MV-4-11 (cell line): ENCODE measurements at regions not wholly inside any gene's neighbourhood (a gene's known extent, or its start where the extent isn't known, plus 50 kb on each side); places are given as distances from the start of the nearest gene placed in this dataset.
A peak's percentile ranks its signal among the peaks of the same experiment; 100 is the strongest.

ENCODE experiments used
- DNase-seq: peaks from one replicate; lab custom pipeline; 2025; lab: John Stamatoyannopoulos, UW

DNA sequence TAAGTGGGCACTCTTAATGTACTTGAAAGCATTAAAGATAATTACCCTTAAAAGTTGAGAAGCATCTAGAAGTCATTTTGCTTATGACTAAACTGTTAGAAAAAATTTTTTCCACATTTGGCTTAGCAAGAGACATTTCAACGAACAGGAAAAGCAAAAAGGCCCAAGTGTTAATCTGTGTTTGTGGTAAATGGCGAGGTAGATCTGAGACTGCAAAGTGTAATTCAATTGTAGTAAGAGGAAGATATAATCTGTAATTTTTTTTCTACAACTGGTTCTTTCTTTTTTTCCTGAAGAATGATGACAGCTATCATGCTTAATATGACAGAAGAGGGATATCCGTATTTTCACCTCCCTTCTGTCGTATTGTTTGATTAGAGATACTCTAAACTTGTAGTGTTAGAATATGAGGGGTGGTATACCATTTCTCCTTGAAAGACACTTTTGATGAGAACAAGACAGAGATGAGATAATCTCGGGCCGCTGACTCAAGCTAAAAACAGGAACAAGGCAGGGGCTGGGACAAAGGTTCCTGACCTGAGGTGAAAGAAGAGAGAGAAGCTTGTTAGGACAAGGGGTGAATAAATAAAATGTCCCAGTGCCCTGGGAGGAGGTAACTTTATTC, 459.3 kb upstream of the ZNF608 start:
- peak; percentile 27 for DNase-seq

DNA sequence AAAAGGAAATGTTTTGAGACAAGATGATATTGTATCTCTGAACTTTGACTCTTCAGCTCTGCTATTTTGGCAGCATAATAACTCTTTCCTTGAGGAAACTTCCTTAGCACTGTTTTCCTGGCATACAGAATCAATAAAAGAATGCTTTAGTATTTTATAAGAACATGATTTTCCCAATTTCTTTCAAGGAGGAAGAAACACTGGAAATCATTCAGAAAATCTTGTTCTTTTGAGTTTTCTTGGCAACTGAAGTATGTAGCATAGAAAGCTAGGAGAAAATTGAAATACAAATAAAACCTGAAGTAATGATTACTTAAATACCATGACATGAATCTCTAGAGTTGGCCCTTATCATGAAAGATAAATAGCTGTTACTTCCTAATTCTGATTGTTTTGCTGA, 461.4 kb upstream of the ZNF608 start:
- no peak for DNase-seq

DNA sequence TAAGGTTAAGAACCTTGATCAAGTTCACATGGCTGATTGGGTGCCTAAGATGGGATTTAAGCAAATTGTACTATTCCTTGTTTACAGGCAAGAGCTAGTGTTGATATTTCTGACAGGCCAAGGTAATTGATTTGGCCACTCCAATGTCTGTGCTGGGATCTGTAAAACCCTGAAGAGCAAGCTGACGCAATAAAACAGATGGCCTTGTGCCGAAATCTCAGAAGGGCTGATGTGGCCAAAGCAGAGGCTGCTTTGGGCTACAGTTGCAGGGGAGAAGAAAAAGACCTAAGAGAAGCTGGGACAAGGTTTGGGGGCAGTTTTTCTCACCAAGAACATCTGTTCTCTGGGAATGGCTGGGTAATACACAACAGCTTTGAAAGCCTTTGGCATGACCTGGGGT, 463.2 kb upstream of the ZNF608 start:
- no peak for DNase-seq

DNA sequence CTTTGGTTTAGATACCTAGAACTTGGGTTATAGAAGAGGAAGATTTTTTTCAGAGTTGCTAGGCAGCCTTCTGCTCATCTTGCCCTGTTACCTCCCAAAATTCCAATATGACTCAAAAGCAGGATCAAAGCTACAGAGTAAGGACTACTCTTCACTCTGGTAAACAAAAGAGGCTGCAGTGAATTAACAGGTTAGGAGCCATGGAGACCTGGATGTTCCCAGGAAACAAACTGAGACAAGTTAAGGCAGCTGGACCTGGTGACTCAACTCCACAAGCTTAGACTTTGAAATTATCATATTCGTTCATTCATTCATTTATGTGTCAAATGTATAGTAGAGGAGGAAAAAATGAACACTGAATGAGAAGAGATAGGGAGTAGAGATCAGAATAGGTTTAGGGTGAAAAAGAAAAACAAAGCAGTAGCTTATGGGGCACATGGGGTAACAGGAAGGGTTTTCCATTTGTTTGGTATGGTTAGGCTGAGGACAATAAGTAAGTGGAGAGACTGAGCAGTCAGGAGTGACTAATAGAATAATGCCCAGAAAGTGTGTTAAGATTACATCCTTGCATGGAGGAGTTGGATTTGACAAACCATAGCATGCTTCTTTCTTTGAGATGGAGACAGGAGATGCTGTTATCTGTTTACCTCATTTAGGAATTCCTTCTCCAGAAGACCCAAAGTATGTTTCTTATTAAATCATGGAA, 464.0 kb upstream of the ZNF608 start:
- no peak for DNase-seq

DNA sequence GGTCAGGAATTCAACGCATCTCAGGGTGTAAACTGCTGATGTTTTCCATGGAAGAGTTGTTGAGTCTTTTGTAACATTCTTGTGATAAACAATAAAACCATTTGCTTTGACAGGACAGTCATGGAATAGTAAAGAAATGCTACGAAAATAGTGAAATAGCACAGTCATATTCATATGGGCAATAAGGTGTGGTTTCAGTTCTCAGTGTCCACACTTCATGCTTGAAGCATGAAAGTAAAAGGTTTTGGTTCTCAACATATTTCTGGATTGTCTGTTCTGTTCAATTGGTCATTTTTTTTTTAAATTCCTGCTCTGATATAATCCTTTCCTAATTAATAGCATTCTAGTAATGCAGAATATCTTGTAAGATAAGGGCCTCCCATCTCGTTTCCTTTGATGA, 467.6 kb upstream of the ZNF608 start:
- DNase-seq, result no peak

DNA sequence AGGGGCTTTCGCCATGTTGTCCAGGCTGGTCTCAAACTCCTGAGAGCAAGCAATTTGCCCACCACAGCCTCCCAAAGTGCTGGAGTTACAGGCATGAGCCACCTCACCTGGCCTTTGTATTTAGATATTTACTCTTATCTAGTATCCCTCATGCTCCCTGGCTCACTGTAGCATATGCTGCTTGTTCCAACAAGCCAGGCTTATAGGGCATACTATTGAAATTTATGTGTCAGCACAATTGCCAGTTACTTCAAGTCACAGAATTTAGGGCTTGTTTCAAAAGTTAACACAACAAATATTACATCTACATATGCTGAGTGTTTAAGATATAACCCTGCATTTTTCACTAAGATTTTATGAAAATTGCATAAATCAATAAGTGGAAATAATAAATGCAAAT, 469.2 kb upstream of the ZNF608 start:
- no peak for DNase-seq

DNA sequence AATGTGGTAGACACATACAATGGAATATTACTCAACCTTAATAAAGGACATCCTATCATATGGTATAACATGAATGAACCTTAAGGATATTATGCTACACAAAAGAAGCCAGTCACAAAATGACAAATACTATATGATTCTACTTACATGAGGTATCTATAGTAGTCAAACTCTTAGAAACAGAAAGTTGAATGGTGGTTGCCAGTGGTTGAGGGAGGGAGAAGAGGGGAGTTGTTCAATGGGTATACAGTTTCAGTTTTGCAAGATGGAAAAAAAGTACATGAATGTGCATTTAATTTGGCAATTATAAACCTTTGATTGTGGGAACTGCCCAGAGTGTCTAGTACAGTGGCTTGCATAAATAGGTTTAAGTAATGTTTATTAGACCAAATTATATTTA, 473.3 kb upstream of the ZNF608 start:
- no peak for DNase-seq

DNA sequence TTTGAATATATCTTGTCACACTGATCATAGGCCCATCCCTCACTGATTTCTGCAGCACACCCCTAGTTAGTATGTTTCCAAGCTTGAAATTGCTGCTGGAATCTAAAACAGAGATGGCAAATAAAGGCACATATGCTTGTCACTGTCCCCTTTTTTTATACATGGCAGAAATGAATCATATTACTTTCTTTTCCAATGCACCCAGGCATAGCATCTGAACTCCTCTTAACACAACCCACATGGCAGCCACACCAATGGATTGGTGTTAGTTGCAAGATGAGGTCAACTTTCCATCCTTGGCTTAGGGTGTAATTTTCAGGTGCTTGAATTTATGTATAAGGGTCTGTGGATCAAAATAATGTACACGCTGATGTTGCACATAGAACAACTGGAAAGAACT, 473.8 kb upstream of the ZNF608 start:
- no peak for DNase-seq

DNA sequence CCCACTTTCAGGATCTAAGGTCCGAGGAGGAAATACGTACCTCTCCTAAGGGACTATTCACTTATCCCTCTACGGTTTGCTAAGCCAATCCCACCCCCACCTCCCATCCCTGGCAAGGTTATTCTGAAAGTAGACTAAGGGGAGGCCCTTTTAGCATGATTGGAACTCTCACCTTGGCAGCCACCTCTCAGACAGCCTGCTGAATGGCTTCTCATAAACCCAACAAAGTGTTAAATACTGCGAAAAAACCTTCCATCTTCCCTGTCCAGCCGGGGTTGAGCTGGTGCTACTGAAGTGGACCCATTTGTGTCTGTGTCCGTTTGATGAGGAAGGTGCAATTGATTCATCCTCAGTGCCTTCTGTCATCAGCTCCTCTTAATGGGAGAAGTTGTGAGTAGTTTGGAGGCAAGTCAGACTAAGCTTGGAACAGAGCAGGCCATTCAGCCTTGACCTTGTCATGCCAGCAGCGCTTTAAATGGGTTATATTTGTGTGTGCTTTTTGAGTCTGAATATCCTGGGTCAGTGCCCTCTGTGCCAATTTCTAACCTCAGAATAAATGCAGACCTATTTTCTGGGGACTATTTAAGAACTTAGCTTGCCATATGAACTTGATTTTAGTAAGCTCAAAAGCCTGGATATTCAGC, 476.3 kb upstream of the ZNF608 start:
- DNase-seq, result no peak

DNA sequence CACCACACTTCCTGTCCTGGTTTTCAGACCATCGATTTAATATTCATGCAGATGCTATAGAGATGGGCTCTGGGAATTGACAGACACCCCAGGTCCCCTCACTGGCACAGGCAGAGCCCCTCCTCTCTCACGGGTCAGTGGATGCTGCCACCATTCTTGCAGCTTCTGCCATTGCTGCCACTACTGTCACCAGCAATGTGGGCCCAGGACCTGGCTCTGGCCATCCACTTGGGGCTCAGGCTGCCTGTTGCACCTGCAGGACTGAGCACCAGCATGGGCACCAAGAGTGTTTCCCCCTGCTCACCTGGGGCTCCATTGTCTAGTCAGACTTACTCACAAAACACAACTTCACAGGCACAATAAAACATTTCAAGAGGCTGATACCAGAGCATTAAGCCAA, 479.0 kb upstream of the ZNF608 start:
- no peak for DNase-seq

DNA sequence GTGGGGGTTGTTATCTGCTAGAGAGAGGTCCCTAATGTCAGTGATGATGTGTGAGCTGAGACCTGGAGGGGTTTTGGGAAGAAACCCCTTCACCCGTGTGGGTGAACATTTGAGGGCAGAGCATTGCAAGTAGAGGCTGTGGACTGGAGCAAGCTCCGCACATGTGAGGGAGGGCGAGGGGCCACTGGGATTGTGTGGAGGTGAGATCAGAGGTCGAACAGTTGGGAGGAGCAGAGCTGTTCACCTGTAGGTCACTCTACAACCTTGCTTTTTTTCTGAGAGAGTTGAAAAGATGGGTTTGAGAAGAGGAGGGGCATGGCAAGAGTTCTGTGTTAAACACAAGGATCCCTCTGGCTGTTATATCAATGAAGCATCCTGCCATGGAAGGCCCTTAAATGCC, 480.4 kb upstream of the ZNF608 start:
- no peak for DNase-seq

DNA sequence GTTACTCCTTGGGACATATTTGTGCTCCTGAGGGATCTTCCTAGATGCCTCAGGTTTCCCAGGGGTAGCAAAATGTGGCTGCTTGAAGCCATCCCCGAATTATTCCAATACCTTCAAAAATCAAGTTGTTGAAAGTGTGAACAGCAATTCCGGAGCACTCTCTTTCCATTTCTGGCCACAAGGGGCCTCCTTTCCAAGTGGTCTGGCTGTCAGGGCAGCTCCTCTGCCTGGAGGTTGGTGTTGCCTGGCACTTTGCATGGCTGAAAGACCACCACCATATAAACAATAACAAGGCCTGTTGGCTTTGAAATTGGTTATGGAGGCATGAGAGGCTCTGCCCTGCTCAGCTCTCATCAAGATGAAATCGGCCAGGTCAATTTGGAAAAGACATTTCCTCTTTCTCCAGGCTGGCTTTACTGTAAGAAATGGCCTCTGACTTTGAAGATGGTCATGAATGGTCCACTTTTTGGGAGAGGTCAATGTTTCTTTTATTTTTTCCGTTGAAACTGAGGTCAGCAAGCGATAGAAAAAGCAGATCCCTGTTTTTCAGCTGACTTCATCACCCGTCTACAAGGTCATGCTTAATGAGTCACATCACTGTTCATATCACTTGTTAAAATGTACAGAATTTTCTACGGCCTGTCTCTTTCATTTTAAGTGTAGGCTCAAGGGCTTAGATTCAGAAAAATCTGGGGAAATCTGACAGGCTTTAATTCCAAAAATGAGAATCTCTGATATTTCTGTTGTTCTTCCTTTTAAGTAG, 481.1 kb upstream of the ZNF608 start:
- DNase-seq, result no peak

DNA sequence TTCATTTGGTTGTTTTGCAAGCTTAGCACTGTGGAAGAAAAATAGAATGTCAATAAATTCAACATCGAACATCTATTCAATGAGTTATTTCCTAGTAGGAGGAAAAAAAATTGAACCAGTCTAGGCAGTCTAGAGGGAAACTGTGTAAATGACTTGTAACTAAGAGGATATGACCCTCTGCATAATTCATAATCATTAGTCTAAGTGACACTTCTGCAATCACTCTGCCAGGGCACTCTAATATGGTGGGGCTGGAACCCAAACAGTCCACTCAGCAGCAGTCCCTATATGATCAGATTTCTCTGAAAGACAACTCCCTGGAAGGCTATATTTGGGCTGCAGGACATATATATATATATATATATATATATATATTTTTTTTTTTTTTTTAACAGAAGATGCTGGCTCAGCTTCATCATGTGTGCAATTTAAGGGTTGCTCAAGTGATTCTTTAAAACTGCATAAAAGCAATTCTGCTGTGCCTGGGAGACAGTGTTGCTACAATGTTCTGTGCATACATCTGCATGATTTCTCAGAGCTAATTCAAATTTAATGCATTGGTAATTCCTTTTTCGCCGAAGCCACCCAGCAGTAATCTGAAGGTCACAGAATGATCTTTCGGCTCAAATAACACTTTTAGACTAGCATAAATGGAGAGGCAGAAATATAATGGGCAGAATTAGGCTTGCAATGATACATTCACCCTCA, 482.1 kb upstream of the ZNF608 start:
- DNase-seq, result no peak

DNA sequence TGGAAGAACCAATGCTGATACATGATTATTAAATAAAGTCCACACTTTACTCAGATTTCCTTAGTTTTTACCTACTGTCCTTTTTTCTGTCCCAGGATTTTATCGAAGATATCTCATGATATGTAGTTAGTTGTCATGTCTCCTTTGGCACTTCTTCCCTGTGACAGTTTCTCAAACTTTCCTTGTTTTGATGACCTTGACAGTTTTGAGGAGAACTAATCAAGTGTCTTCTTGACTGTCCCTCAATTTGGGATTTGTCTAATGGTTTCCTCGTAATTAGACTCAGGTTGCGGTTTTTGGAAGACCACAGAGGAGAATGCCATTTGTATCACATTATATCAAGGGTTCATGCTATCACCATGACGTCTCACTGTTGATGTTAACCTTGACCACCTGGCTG, 483.1 kb upstream of the ZNF608 start:
- DNase-seq, result no peak

DNA sequence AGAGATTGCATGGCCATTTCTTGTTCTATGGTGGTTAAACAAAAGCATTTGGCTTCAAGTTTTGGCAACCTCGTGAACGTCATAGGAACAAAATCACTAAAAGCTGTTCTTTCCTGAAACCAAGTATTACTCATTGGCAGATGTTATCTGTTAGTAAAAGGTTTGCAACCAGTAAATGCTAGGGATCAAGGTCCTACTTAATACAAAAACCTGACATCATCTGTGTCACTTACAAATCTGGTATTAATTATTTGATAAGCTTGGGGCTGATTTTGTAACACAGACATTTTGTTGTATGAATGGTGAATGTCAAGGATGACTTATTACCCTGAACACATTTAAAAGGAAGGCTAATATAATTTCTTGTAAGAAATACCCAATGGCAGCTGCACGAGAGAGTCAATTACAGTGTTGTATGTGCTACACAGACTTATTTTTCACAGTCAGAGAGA, 486.4 kb upstream of the ZNF608 start:
- no peak for DNase-seq

DNA sequence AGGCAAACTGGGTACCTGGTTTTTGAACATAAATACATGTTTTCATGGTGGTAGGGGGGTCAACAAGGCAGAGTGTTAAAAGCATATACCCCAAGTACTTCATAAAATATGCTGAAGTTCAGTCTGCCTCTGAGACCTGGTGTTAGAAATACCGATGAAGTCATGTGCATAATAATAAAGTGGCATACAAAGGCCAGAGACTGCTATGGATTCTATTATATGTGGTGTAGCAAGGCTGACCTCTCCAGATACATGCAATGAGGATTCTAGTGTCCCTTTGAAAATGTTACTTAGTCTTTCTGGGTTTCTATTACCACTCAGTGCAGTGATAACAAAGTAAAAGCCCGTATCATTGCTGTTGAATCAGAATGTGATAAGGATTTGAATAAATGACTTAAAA, 487.5 kb upstream of the ZNF608 start:
- DNase-seq, result no peak

DNA sequence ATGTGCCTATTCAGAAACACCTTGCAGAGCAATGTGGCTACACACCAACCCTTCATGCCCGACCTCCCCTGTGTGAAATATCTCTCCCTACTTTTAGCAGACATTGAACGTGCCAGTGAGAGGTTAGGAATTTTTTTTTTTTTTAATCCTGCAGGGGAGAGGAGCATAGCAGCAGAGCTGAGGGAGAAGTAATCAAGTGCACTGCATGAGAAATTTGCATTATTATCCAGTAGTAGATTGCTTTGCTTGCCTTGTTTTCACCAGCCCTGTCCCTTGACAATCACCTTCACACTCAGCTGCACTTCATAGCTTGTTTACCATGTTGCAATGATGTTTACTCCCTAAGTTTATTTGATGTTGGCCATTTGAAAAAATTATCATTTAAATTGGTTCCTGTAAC, 489.6 kb upstream of the ZNF608 start:
- no peak for DNase-seq

DNA sequence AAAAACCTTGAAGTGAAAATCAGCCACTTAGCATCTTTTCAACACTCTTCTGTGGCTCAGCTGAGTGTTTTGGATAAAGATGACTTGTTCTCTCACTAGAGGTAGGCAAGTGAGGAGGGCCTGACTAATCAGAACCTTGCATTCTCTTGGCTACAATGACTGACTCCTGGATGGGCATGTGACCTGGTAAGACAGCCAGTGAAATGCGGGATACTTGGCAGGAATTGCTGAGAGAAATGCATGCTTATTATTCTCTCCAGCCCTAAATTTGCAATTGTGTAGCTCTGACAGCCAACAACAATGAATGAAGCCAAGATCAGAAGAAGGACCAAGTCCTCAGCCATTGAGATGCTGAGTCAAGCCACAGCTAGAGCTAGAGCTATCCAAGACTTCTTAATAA, 490.5 kb upstream of the ZNF608 start:
- DNase-seq, result no peak

DNA sequence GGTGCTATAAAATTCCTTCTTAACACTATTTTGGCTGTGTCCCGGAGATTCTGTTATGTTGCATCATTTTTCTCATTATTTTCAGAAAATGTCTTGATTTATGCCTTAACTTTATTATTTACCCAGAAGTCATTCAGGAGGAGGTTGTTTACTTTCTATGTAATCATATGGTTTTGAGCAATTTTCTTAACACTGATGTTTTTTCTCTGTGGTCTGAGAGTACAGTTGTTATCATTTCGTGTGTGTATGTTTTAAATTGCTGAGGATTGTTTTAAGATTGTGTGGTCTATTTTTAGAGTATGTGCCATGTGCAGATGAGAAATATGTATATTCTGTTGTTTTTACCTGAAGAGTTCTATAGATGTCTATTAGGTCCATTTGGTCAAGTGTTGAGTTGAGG, 498.1 kb upstream of the ZNF608 start:
- no peak for DNase-seq

DNA sequence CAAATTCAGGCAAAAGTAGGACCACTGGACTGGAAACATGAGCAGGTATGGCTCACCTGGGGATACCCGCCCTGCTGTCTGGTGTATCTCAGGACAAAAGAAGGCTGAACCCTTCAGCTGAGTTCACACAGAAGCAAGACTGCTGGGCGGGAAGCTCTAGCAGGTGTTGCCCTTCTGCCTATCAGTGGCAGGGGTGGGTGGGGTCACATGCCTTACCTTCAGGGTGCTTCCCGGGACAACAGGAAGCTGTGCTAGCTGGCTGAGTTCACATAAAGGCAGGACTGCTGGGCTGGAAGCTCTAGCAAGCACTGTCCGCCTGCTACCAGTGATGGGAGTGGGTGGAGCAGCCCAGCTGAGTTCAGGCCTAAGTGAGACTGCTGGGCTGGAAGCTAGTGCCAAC, 498.8 kb upstream of the ZNF608 start:
- no peak for DNase-seq

DNA sequence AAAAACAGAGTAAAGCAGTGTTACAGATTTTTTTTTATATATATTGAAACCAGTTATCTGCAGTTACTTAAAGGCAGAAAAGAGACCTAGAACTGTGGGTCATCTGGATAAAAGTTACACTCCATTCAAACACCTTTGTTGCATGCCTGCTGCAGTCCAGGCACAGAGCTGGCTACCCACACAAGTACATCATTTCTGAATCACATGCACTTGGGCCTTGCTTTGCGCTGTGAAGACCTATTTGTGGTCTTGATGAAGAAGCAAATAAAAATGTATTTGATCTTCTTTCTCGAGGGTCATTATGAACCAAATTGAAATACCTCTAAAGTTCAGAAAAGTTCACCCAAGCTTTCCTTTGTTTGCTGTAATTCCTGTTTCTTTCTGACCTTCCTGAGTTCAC, 503.0 kb upstream of the ZNF608 start:
- DNase-seq, result no peak

DNA sequence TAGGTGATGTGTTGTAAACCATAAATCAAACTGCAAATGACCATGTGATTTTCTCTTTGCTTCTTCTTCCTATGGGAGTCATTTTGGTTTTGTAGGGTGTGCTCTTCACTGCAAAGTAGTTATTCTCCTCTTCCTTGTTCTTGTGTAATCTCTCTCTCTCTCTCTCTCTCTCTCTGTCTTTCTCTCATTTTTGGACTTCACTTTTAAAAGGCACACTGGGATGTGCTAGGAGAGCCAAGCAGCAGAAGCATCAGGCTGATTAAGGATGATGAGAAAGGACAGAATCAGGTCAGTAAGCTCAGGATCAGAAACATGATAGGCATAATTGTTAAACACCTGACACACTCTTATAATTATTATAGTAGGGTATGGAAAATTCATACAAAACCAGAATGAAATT, 505.3 kb upstream of the ZNF608 start:
- DNase-seq, result no peak
